WI38 (cell line): ENCODE measurements at regions not wholly inside any gene's neighbourhood (a gene's known extent, or its start where the extent isn't known, plus 50 kb on each side); places are given as distances from the start of the nearest gene placed in this dataset.

ENCODE experiments used
- H3K4me3 ChIP-seq: 2 replicates; pipeline ENCODE4 v1.5.1; 2011; ENCODE audit warnings: low read depth, mild to moderate bottlenecking, control low read depth, low read length
- CTCF ChIP-seq: IDR thresholded peaks from 2 replicates; pipeline ENCODE4 v1.5.1; 2012; ENCODE audit warnings: low read depth, mild to moderate bottlenecking, control low read depth, low read length

GRCh38 chrX:20538974-20539373 lies 272.3 kb upstream of the RPS6KA3 start:
- TF ChIP-seq CTCF: no peak

DNA sequence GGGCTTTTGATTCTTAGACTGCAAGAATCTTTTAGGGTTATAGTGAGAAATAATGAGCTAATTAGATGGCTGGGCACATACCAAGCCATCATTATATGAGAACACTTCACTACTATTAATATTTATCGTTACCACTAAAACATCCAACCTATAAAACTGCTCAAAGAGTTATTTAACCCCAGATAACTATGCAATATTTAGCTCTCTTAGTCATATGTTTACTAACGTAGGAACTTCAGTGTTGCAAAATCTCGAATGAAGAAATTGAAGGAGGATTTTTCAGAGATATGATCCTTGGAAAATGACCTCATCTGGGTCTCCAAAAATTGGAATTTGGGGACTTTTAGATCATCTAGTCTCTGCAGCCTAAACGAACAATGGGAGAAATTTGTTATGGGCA lies 265.0 kb upstream of the RPS6KA3 start:
- no peak for TF ChIP-seq CTCF

More at GRCh38 chrX:20538974-20539373, 272.3 kb upstream of the RPS6KA3 start:
- H3K4me3 ChIP-seq: no peak overlapping the region

GRCh38 chrX:20530406-20530921 lies 263.8 kb upstream of the RPS6KA3 start:
- TF ChIP-seq CTCF: peak; percentile 72
- H3K4me3 ChIP-seq: no peak overlapping the region

More for the DNA sequence above, 265.0 kb upstream of the RPS6KA3 start:
- no peak overlapping the region for H3K4me3 ChIP-seq

- H3K4me3 ChIP-seq: no peak overlapping the region
- TF ChIP-seq CTCF: no peak
These were observed 263.0 kb upstream of the RPS6KA3 start for GRCh38 chrX:20529711-20530110.

GRCh38 chrX:20529301-20529700 lies 262.6 kb upstream of the RPS6KA3 start:
- no peak overlapping the region for H3K4me3 ChIP-seq

GRCh38 chrX:20527558-20528011 lies 260.9 kb upstream of the RPS6KA3 start:
- H3K4me3 ChIP-seq: no peak overlapping the region
- no peak; the same call in 1 of the 2 replicates for TF ChIP-seq CTCF

More at GRCh38 chrX:20529301-20529700, 262.6 kb upstream of the RPS6KA3 start:
- TF ChIP-seq CTCF: no peak

GRCh38 chrX:20527041-20527440 lies 260.3 kb upstream of the RPS6KA3 start:
- no peak for TF ChIP-seq CTCF

More at GRCh38 chrX:20527041-20527440, 260.3 kb upstream of the RPS6KA3 start:
- no peak overlapping the region for H3K4me3 ChIP-seq
